ENCODE measurements at regions not wholly inside any gene's neighbourhood (a gene's known extent, or its start where the extent isn't known, plus 50 kb on each side); places are given as distances from the start of the nearest gene placed in this dataset.

- no peak overlapping the region for H3K4me3 ChIP-seq (ENCODE audit: low read length)
- H3K18ac ChIP-seq (ENCODE audit: low read length) = no peak overlapping the region
- no peak overlapping the region for H3K9ac ChIP-seq (ENCODE audit: low read length)
- H4K8ac ChIP-seq (ENCODE audit: low read depth, low read length) = no peak overlapping the region
- no peaks in the 10 kb centered on the region for H3K36me3 ChIP-seq (ENCODE audit: control insufficient read depth, insufficient read depth, low read length)
- no peak overlapping the region for H3K4ac ChIP-seq (ENCODE audit: low read depth, low read length)
- no peak overlapping the region for H3K27ac ChIP-seq (ENCODE audit: low read depth, low read length)
- no peak overlapping the region for H2BK15ac ChIP-seq (replicated peaks; ENCODE audit: low read depth)
- no peaks in the 10 kb centered on the region for H3K79me2 ChIP-seq (ENCODE audit: control insufficient read depth, insufficient read depth, low read length)
- H3K23ac ChIP-seq (ENCODE audit: low read length) = no peak overlapping the region
- no peak overlapping the region for H2AK5ac ChIP-seq (ENCODE audit: low read length)
- no peak overlapping the region for H4K5ac ChIP-seq (ENCODE audit: low read length)
- WGBS (ENCODE audit: extremely low coverage, insufficient coverage, low lambda C conversion rate) = no CpG with 5 or more reads among the region's 8 CpGs
- no peaks in the 10 kb centered on the region for H3K27me3 ChIP-seq (ENCODE audit: insufficient read depth, low read length, poor library complexity)
- H2BK120ac ChIP-seq (ENCODE audit: low read depth, low read length) = no peak overlapping the region
- H2BK5ac ChIP-seq (ENCODE audit: low read length) = no peak overlapping the region
- H3K4me2 ChIP-seq (ENCODE audit: low read length) = no peak overlapping the region
- no peaks in the 10 kb centered on the region for H3K4me1 ChIP-seq (ENCODE audit: control insufficient read depth, low read depth, low read length)
- no peak overlapping the region for H3K56ac ChIP-seq (ENCODE audit: low read length)
- no peak for DNase-seq
- no peaks in the 10 kb centered on the region for H3K79me1 ChIP-seq (ENCODE audit: low read length)
Observed at GRCh38 chr19:29010276-29010675, 202.7 kb downstream of the UQCRFS1 start.

- DNase-seq = no peak
- no peak overlapping the region for H4K8ac ChIP-seq (ENCODE audit: low read depth, low read length)
- no peaks in the 10 kb centered on the region for H3K79me1 ChIP-seq (ENCODE audit: low read length)
- H3K36me3 ChIP-seq (ENCODE audit: control insufficient read depth, insufficient read depth, low read length) = no peaks in the 10 kb centered on the region
- no peak overlapping the region for H2BK15ac ChIP-seq (replicated peaks; ENCODE audit: low read depth)
- no peak overlapping the region for H3K27ac ChIP-seq (ENCODE audit: low read depth, low read length)
- H2AK5ac ChIP-seq (ENCODE audit: low read length) = no peak overlapping the region
- no peak overlapping the region for H3K4me3 ChIP-seq (ENCODE audit: low read length)
- no peak overlapping the region for H2BK120ac ChIP-seq (ENCODE audit: low read depth, low read length)
- no peak overlapping the region for H3K4ac ChIP-seq (ENCODE audit: low read depth, low read length)
- no peak overlapping the region for H3K9ac ChIP-seq (ENCODE audit: low read length)
- no peak overlapping the region for H3K56ac ChIP-seq (ENCODE audit: low read length)
- H3K79me2 ChIP-seq (ENCODE audit: control insufficient read depth, insufficient read depth, low read length) = no peaks in the 10 kb centered on the region
- no peak overlapping the region for H4K5ac ChIP-seq (ENCODE audit: low read length)
- no peak overlapping the region for H3K18ac ChIP-seq (ENCODE audit: low read length)
- no peak overlapping the region for H3K23ac ChIP-seq (ENCODE audit: low read length)
- H2BK5ac ChIP-seq (ENCODE audit: low read length) = no peak overlapping the region
- WGBS (ENCODE audit: extremely low coverage, insufficient coverage, low lambda C conversion rate) = no CpG with 5 or more reads among the region's 8 CpGs
- H3K4me2 ChIP-seq (ENCODE audit: low read length) = no peak overlapping the region
- no peaks in the 10 kb centered on the region for H3K4me1 ChIP-seq (ENCODE audit: control insufficient read depth, low read depth, low read length)
- no peaks in the 10 kb centered on the region for H3K27me3 ChIP-seq (ENCODE audit: insufficient read depth, low read length, poor library complexity)
Observed at GRCh38 chr19:29006057-29006735, 206.8 kb downstream of the UQCRFS1 start.

GRCh38 chr19:29004796-29005195 lies 208.2 kb downstream of the UQCRFS1 start:
- Histone ChIP-seq H3K23ac (ENCODE audit: low read length) (no peak overlapping the region), H2BK15ac (replicated peaks; ENCODE audit: low read depth) (no peak overlapping the region), H3K4ac (ENCODE audit: low read depth, low read length) (no peak overlapping the region), H2AK5ac (ENCODE audit: low read length) (no peak overlapping the region), H3K36me3 (ENCODE audit: control insufficient read depth, insufficient read depth, low read length) (no peaks in the 10 kb centered on the region), H3K18ac (ENCODE audit: low read length) (no peak overlapping the region), H3K79me2 (ENCODE audit: control insufficient read depth, insufficient read depth, low read length) (no peaks in the 10 kb centered on the region), H2BK5ac (ENCODE audit: low read length) (no peak overlapping the region), H3K9ac (ENCODE audit: low read length) (no peak overlapping the region), H2BK120ac (ENCODE audit: low read depth, low read length) (no peak overlapping the region), H3K4me2 (ENCODE audit: low read length) (no peak overlapping the region), H4K8ac (ENCODE audit: low read depth, low read length) (no peak overlapping the region), H3K27ac (ENCODE audit: low read depth, low read length) (no peak overlapping the region), H3K4me3 (ENCODE audit: low read length) (no peak overlapping the region), H3K56ac (ENCODE audit: low read length) (no peak overlapping the region), H3K79me1 (ENCODE audit: low read length) (no peaks in the 10 kb centered on the region), H4K5ac (ENCODE audit: low read length) (no peak overlapping the region), H3K27me3 (ENCODE audit: insufficient read depth, low read length, poor library complexity) (no peaks in the 10 kb centered on the region), H3K4me1 (ENCODE audit: control insufficient read depth, low read depth, low read length) (no peaks in the 10 kb centered on the region)
- no peak for DNase-seq
- WGBS (ENCODE audit: extremely low coverage, insufficient coverage, low lambda C conversion rate) = no CpG with 5 or more reads among the region's 7 CpGs

GRCh38 chr19:29003641-29004409 lies 209.1 kb downstream of the UQCRFS1 start:
- Histone ChIP-seq H3K27ac (ENCODE audit: low read depth, low read length) (no peak overlapping the region), H3K79me1 (ENCODE audit: low read length) (no peaks in the 10 kb centered on the region), H4K8ac (ENCODE audit: low read depth, low read length) (no peak overlapping the region), H3K4me3 (ENCODE audit: low read length) (no peak overlapping the region), H3K4ac (ENCODE audit: low read depth, low read length) (no peak overlapping the region), H2BK120ac (ENCODE audit: low read depth, low read length) (no peak overlapping the region), H3K36me3 (ENCODE audit: control insufficient read depth, insufficient read depth, low read length) (no peaks in the 10 kb centered on the region), H3K23ac (ENCODE audit: low read length) (no peak overlapping the region), H4K5ac (ENCODE audit: low read length) (no peak overlapping the region), H3K56ac (ENCODE audit: low read length) (no peak overlapping the region), H3K4me1 (ENCODE audit: control insufficient read depth, low read depth, low read length) (no peaks in the 10 kb centered on the region), H3K9ac (ENCODE audit: low read length) (no peak overlapping the region), H2BK5ac (ENCODE audit: low read length) (no peak overlapping the region), H3K79me2 (ENCODE audit: control insufficient read depth, insufficient read depth, low read length) (no peaks in the 10 kb centered on the region), H3K18ac (ENCODE audit: low read length) (no peak overlapping the region), H3K4me2 (ENCODE audit: low read length) (no peak overlapping the region), H2AK5ac (ENCODE audit: low read length) (no peak overlapping the region), H3K27me3 (ENCODE audit: insufficient read depth, low read length, poor library complexity) (no peaks in the 10 kb centered on the region), H2BK15ac (replicated peaks; ENCODE audit: low read depth) (no peak overlapping the region)
- DNase-seq = no peak
- WGBS (ENCODE audit: extremely low coverage, insufficient coverage, low lambda C conversion rate) = no CpG with 5 or more reads among the region's 7 CpGs

GRCh38 chr19:29002336-29002735 lies 210.6 kb downstream of the UQCRFS1 start:
- Histone ChIP-seq H2BK5ac (ENCODE audit: low read length) (no peak overlapping the region), H3K4me3 (ENCODE audit: low read length) (no peak overlapping the region), H3K9ac (ENCODE audit: low read length) (no peak overlapping the region), H3K4me2 (ENCODE audit: low read length) (no peak overlapping the region), H4K5ac (ENCODE audit: low read length) (no peak overlapping the region), H3K18ac (ENCODE audit: low read length) (no peak overlapping the region), H2BK15ac (replicated peaks; ENCODE audit: low read depth) (no peak overlapping the region), H4K8ac (ENCODE audit: low read depth, low read length) (no peak overlapping the region), H3K56ac (ENCODE audit: low read length) (no peak overlapping the region), H3K4me1 (ENCODE audit: control insufficient read depth, low read depth, low read length) (no peaks in the 10 kb centered on the region), H3K79me2 (ENCODE audit: control insufficient read depth, insufficient read depth, low read length) (no peaks in the 10 kb centered on the region), H3K23ac (ENCODE audit: low read length) (no peak overlapping the region), H3K36me3 (ENCODE audit: control insufficient read depth, insufficient read depth, low read length) (no peaks in the 10 kb centered on the region), H3K4ac (ENCODE audit: low read depth, low read length) (no peak overlapping the region), H3K27ac (ENCODE audit: low read depth, low read length) (no peak overlapping the region), H3K79me1 (ENCODE audit: low read length) (no peaks in the 10 kb centered on the region), H3K27me3 (ENCODE audit: insufficient read depth, low read length, poor library complexity) (no peaks in the 10 kb centered on the region), H2AK5ac (ENCODE audit: low read length) (no peak overlapping the region), H2BK120ac (ENCODE audit: low read depth, low read length) (no peak overlapping the region)
- WGBS (ENCODE audit: extremely low coverage, insufficient coverage, low lambda C conversion rate) = no CpG with 5 or more reads among the region's 10 CpGs
- no peak for DNase-seq

Measured in mesendoderm (in vitro differentiated cells).